IPS-15b (cell line): ENCODE measurements at regions not wholly inside any gene's neighbourhood (a gene's known extent, or its start where the extent isn't known, plus 50 kb on each side); places are given as distances from the start of the nearest gene placed in this dataset.

Experiments
- H3K27me3 ChIP-seq: one replicate; pipeline ENCODE4 v1.6.1; 2013; ENCODE audit warnings: low read length; ENCODE audit not compliant: control insufficient read depth, insufficient read depth
- H3K36me3 ChIP-seq: one replicate; pipeline ENCODE4 v1.6.1; 2013; ENCODE audit warnings: low read length; ENCODE audit not compliant: control insufficient read depth, insufficient read depth
- H3K4me1 ChIP-seq: one replicate; pipeline ENCODE4 v1.6.1; 2013; ENCODE audit warnings: mild to moderate bottlenecking, low read length; ENCODE audit not compliant: control insufficient read depth, insufficient read depth
- H3K4me3 ChIP-seq: one replicate; pipeline ENCODE4 v1.5.1; 2013; ENCODE audit warnings: low read depth, low read length
- H3K9ac ChIP-seq: one replicate; pipeline ENCODE4 v1.6.1; 2013; ENCODE audit warnings: low read depth, mild to moderate bottlenecking, low read length
- H3K9me3 ChIP-seq: one replicate; pipeline ENCODE4 v1.6.1; 2013; ENCODE audit warnings: mild to moderate bottlenecking, low read length; ENCODE audit not compliant: control insufficient read depth, insufficient read depth

- Histone ChIP-seq H3K4me1 (peaks cover 32% of the 10 kb centered on the region), H3K27me3 (no peaks in the 10 kb centered on the region), H3K9ac (no peak overlapping the region), H3K36me3 (no peaks in the 10 kb centered on the region), H3K4me3 (no peak overlapping the region), H3K9me3 (no peaks in the 10 kb centered on the region)
Measured at GRCh38 chrX:13888284-13888683, 71.4 kb upstream of the GPM6B start.

- Histone ChIP-seq H3K9ac (no peak overlapping the region), H3K9me3 (no peaks in the 10 kb centered on the region), H3K4me3 (no peak overlapping the region), H3K27me3 (no peaks in the 10 kb centered on the region), H3K36me3 (no peaks in the 10 kb centered on the region), H3K4me1 (peaks cover 13% of the 10 kb centered on the region)
Measured at GRCh38 chrX:13885591-13885990, 68.7 kb upstream of the GPM6B start.

GRCh38 chrX:13876652-13877051, 59.8 kb upstream of the GPM6B start:
- H3K27me3 ChIP-seq: no peaks in the 10 kb centered on the region
- H3K9ac ChIP-seq: no peak overlapping the region
- no peaks in the 10 kb centered on the region for H3K9me3 ChIP-seq
- no peaks in the 10 kb centered on the region for H3K36me3 ChIP-seq
- H3K4me3 ChIP-seq: no peak overlapping the region
- H3K4me1 ChIP-seq: peaks cover 27% of the 10 kb centered on the region

GRCh38 chrX:13875572-13875971, 58.7 kb upstream of the GPM6B start:
- no peak overlapping the region for H3K4me3 ChIP-seq
- H3K36me3 ChIP-seq: no peaks in the 10 kb centered on the region
- no peaks in the 10 kb centered on the region for H3K27me3 ChIP-seq
- peaks cover 27% of the 10 kb centered on the region for H3K4me1 ChIP-seq
- no peak overlapping the region for H3K9ac ChIP-seq
- no peaks in the 10 kb centered on the region for H3K9me3 ChIP-seq

- no peaks in the 10 kb centered on the region for H3K27me3 ChIP-seq
- no peak overlapping the region for H3K4me3 ChIP-seq
- no peaks in the 10 kb centered on the region for H3K36me3 ChIP-seq
- no peak overlapping the region for H3K9ac ChIP-seq
- peaks cover 7% of the 10 kb centered on the region for H3K4me1 ChIP-seq
- H3K9me3 ChIP-seq: no peaks in the 10 kb centered on the region
Measured at GRCh38 chrX:13868591-13868990, 51.7 kb upstream of the GPM6B start.
